ENCODE measurements at regions not wholly inside any gene's neighbourhood (a gene's known extent, or its start where the extent isn't known, plus 50 kb on each side); places are given as distances from the start of the nearest gene placed in this dataset.

DNA sequence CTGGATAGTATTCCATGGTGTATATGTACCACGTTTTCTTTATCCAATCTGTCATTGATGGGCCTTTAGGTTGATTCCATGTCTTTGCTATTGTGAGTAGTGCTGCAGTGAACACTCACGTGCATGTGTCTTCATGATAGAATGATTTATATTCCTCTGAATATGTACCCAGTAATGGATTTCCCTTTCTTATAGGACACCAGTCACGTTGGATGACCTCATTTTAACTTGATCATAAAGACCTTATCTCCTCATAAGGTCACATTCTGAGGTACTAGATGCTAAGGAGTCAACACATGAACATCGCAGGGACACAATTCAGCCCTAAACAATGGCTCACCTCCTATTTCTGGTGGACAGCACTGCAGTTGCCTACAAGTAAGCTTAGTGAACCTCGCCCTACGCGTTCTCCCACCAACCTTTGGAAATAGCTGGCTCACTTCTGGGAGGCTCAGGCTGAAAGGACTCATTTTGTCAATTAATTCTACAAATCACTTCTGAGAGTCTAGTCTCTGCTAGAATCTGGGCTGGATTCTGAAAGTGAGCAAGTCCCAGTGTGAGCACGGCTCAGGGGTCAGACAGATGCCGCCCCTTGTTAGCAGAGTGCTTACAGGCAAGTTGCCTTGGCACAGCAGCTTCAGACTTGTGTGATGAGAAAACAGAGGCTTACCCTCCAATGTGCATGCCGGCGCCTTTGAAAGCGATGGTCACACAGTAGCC lies 183.8 kb upstream of the GSC start:
- H3K4me3 ChIP-seq: no peak overlapping the region
- no peaks in the 10 kb centered on the region for H3K9me3 ChIP-seq (replicated peaks; ENCODE audit: control insufficient read depth, insufficient read depth, low read length)
- ChIA-PET SMC1A (ENCODE audit: uncharacterized antibody, unreplicated experiment) (no interaction called here), CTCF (no interaction called here), POLR2A (no interaction called here), RAD21 (ENCODE audit: unreplicated experiment) (no interaction called here)
- no peaks in the 10 kb centered on the region for H3K79me2 ChIP-seq (ENCODE audit: control insufficient read depth, insufficient read depth, low read length)
- H2AFZ ChIP-seq (ENCODE audit: control insufficient read depth, low read depth, low read length): no peak overlapping the region
- no peaks in the 10 kb centered on the region for H3K36me3 ChIP-seq (ENCODE audit: control insufficient read depth in 2 of 2, insufficient read depth in 2 of 2, low read length in 1 of 2)
- in situ Hi-C loops (cut with MboI) (no loop called here), intact Hi-C loops (cut with micrococcal nuclease; ENCODE audit: unreplicated experiment) (no loop called here)
- no TSS peak for BruUV-seq (replicated peaks)
- H3K27ac ChIP-seq (ENCODE audit: control insufficient read depth, insufficient read depth): no peak overlapping the region
- no peak overlapping the region for H3K9ac ChIP-seq (ENCODE audit: control insufficient read depth, insufficient read depth, low read length)
- WGBS (ENCODE audit: insufficient coverage, insufficient replicate concordance, low lambda C conversion rate, missing lambda C conversion rate): 46% methylated on average over 12 of the region's 12 CpGs
- peaks cover 2 to 6% of the 10 kb centered on the region in 2 experiments; a peak in 1 of 4 replicates for H3K27me3 ChIP-seq (replicated peaks in 1 of 2; ENCODE audit: control insufficient read depth in 2 of 2, insufficient read depth in 2 of 2, low read length in 1 of 2)
- ATAC-seq (no peak), DNase-seq (ENCODE audit: low read depth, low spot score) (no peak), FAIRE-seq (no peak)
- H3K4me2 ChIP-seq (ENCODE audit: control insufficient read depth, insufficient read depth): no peak overlapping the region
- no peaks in the 10 kb centered on the region for H3K4me1 ChIP-seq (ENCODE audit: control insufficient read depth, insufficient read depth, low read length)
- no peak for TF ChIP-seq JUNB (IDR thresholded peaks at IDR 0.05)
- no peak for TF ChIP-seq ESRRA (IDR thresholded peaks at IDR 0.05; ENCODE audit: low read length)
- TF ChIP-seq, protein P1, sequence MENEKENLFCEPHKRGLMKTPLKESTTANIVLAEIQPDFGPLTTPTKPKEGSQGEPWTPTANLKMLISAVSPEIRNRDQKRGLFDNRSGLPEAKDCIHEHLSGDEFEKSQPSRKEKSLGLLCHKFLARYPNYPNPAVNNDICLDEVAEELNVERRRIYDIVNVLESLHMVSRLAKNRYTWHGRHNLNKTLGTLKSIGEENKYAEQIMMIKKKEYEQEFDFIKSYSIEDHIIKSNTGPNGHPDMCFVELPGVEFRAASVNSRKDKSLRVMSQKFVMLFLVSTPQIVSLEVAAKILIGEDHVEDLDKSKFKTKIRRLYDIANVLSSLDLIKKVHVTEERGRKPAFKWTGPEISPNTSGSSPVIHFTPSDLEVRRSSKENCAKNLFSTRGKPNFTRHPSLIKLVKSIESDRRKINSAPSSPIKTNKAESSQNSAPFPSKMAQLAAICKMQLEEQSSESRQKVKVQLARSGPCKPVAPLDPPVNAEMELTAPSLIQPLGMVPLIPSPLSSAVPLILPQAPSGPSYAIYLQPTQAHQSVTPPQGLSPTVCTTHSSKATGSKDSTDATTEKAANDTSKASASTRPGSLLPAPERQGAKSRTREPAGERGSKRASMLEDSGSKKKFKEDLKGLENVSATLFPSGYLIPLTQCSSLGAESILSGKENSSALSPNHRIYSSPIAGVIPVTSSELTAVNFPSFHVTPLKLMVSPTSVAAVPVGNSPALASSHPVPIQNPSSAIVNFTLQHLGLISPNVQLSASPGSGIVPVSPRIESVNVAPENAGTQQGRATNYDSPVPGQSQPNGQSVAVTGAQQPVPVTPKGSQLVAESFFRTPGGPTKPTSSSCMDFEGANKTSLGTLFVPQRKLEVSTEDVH (IDR thresholded peaks at IDR 0.05; ENCODE audit: low read depth, partially characterized antibody): no peak
- TF ChIP-seq, protein P2, sequence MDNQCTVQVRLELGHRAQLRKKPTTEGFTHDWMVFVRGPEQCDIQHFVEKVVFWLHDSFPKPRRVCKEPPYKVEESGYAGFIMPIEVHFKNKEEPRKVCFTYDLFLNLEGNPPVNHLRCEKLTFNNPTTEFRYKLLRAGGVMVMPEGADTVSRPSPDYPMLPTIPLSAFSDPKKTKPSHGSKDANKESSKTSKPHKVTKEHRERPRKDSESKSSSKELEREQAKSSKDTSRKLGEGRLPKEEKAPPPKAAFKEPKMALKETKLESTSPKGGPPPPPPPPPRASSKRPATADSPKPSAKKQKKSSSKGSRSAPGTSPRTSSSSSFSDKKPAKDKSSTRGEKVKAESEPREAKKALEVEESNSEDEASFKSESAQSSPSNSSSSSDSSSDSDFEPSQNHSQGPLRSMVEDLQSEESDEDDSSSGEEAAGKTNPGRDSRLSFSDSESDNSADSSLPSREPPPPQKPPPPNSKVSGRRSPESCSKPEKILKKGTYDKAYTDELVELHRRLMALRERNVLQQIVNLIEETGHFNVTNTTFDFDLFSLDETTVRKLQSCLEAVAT (IDR thresholded peaks at IDR 0.05): no peak
- no peak for TF ChIP-seq RFX5 (IDR thresholded peaks at IDR 0.05; ENCODE audit: low read depth, low read length)
- no peak for TF ChIP-seq BHLHE40 (IDR thresholded peaks at IDR 0.05; ENCODE audit: borderline replicate concordance in 1 of 2, low read depth in 2 of 2, low read length in 1 of 2)
- TF ChIP-seq, protein P3, sequence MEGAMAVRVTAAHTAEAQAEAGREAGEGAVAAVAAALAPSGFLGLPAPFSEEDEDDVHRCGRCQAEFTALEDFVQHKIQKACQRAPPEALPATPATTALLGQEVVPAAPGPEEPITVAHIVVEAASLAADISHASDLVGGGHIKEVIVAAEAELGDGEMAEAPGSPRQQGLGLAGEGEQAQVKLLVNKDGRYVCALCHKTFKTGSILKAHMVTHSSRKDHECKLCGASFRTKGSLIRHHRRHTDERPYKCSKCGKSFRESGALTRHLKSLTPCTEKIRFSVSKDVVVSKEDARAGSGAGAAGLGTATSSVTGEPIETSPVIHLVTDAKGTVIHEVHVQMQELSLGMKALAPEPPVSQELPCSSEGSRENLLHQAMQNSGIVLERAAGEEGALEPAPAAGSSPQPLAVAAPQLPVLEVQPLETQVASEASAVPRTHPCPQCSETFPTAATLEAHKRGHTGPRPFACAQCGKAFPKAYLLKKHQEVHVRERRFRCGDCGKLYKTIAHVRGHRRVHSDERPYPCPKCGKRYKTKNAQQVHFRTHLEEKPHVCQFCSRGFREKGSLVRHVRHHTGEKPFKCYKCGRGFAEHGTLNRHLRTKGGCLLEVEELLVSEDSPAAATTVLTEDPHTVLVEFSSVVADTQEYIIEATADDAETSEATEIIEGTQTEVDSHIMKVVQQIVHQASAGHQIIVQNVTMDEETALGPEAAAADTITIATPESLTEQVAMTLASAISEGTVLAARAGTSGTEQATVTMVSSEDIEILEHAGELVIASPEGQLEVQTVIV (IDR thresholded peaks at IDR 0.05; ENCODE audit: borderline replicate concordance, partially characterized antibody): no peak
- no peak for TF ChIP-seq MYB (IDR thresholded peaks at IDR 0.05; ENCODE audit: borderline replicate concordance, low read depth, low read length)
- TF ChIP-seq HDAC6 (IDR thresholded peaks at IDR 0.05; ENCODE audit: unreplicated experiment): no peak
- no peak for TF ChIP-seq WRNIP1 (IDR thresholded peaks at IDR 0.05; ENCODE audit: borderline replicate concordance, low read depth, low read length)
- no peak for TF ChIP-seq CEBPB (IDR thresholded peaks at IDR 0.05; ENCODE audit: borderline replicate concordance in 1 of 2, low read depth in 2 of 2, low read length in 2 of 2)
- no peak for TF ChIP-seq MYC (IDR thresholded peaks at IDR 0.05; ENCODE audit: insufficient read depth, insufficient read length, insufficient replicate concordance, low read length, severe bottlenecking)
- TF ChIP-seq, protein P4, sequence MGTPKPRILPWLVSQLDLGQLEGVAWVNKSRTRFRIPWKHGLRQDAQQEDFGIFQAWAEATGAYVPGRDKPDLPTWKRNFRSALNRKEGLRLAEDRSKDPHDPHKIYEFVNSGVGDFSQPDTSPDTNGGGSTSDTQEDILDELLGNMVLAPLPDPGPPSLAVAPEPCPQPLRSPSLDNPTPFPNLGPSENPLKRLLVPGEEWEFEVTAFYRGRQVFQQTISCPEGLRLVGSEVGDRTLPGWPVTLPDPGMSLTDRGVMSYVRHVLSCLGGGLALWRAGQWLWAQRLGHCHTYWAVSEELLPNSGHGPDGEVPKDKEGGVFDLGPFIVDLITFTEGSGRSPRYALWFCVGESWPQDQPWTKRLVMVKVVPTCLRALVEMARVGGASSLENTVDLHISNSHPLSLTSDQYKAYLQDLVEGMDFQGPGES (IDR thresholded peaks at IDR 0.05): no peak
- TF ChIP-seq, protein P5, sequence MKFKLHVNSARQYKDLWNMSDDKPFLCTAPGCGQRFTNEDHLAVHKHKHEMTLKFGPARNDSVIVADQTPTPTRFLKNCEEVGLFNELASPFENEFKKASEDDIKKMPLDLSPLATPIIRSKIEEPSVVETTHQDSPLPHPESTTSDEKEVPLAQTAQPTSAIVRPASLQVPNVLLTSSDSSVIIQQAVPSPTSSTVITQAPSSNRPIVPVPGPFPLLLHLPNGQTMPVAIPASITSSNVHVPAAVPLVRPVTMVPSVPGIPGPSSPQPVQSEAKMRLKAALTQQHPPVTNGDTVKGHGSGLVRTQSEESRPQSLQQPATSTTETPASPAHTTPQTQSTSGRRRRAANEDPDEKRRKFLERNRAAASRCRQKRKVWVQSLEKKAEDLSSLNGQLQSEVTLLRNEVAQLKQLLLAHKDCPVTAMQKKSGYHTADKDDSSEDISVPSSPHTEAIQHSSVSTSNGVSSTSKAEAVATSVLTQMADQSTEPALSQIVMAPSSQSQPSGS (IDR thresholded peaks at IDR 0.05; ENCODE audit: low read length): no peak
- no peaks in the 10 kb centered on the region for H4K20me1 ChIP-seq (ENCODE audit: control insufficient read depth, insufficient read depth)

All from GM12878 (cell line).